SKM-1 treated with dmso at 0.1 percent for 144 hours (cell line): ENCODE measurements at regions not wholly inside any gene's neighbourhood (a gene's known extent, or its start where the extent isn't known, plus 50 kb on each side); places are given as distances from the start of the nearest gene placed in this dataset.
"Not testable (repeated sequence)": the region's sequence is repeated elsewhere in the genome, so short reads cannot be mapped to it uniquely, and the experiment has no call there.

Source experiments
- DNase-seq: peaks from one replicate; lab custom pipeline; 2025; ENCODE audit not compliant: unreplicated experiment; lab: John Stamatoyannopoulos, UW

- no peak for DNase-seq
Measured at GRCh38 chr4:183814461-183814860, 90.6 kb upstream of the STOX2 start.

GRCh38 chr4:183816077-183816476 is 89.0 kb upstream of the STOX2 start:
- DNase-seq, result no peak

- DNase-seq, result no peak
Measured at GRCh38 chr4:183816882-183817509, 88.1 kb upstream of the STOX2 start.

GRCh38 chr4:183818591-183818990 is 86.5 kb upstream of the STOX2 start:
- not testable (repeated sequence) for DNase-seq

- DNase-seq, result no peak
Measured at GRCh38 chr4:183821076-183821853, 83.8 kb upstream of the STOX2 start.

- DNase-seq, result no peak
Measured at GRCh38 chr4:183823434-183823833, 81.7 kb upstream of the STOX2 start.

GRCh38 chr4:183825346-183825745 is 79.8 kb upstream of the STOX2 start:
- no peak for DNase-seq

GRCh38 chr4:183826461-183826860 is 78.6 kb upstream of the STOX2 start:
- no peak for DNase-seq

GRCh38 chr4:183828125-183828524 is 77.0 kb upstream of the STOX2 start:
- DNase-seq, result no peak

GRCh38 chr4:183828839-183829238 is 76.3 kb upstream of the STOX2 start:
- no peak for DNase-seq

- DNase-seq, result no peak
Measured at GRCh38 chr4:183830438-183830985, 74.6 kb upstream of the STOX2 start.

- DNase-seq, result no peak
Measured at GRCh38 chr4:183831026-183831446, 74.1 kb upstream of the STOX2 start.

GRCh38 chr4:183831683-183832082 is 73.4 kb upstream of the STOX2 start:
- peak; percentile 24 for DNase-seq

GRCh38 chr4:183832776-183833450 is 72.2 kb upstream of the STOX2 start:
- DNase-seq, result peak; percentile 41

- DNase-seq, result no peak
Measured at GRCh38 chr4:183834252-183834651, 70.9 kb upstream of the STOX2 start.

- DNase-seq, result no peak
Measured at GRCh38 chr4:183837222-183837621, 67.9 kb upstream of the STOX2 start.

- peak; percentile 32 for DNase-seq
Measured at GRCh38 chr4:183838987-183839712, 66.0 kb upstream of the STOX2 start.

GRCh38 chr4:183840311-183840710 is 64.8 kb upstream of the STOX2 start:
- DNase-seq, result peak; percentile 70

GRCh38 chr4:183841001-183841400 is 64.1 kb upstream of the STOX2 start:
- DNase-seq, result no peak

GRCh38 chr4:183842129-183842528 is 63.0 kb upstream of the STOX2 start:
- no peak for DNase-seq

- no peak for DNase-seq
Measured at GRCh38 chr4:183843248-183843671, 61.8 kb upstream of the STOX2 start.
